Aorta (tissue), 5 donors: ENCODE measurements at regions not wholly inside any gene's neighbourhood (a gene's known extent, or its start where the extent isn't known, plus 50 kb on each side); places are given as distances from the start of the nearest gene placed in this dataset.
"Not testable (repeated sequence)": the region's sequence is repeated elsewhere in the genome, so short reads cannot be mapped to it uniquely, and the experiment has no call there.

Source experiments
- ATAC-seq: fragments of 200-7000 bp; cut with Tn5 transposase; one replicate; pipeline ENCODE4 v1.9.1; 2022; ENCODE audit warnings: moderate library complexity; ENCODE audit not compliant: low FRiP score
- DNase-seq, 2 donors: peaks; one replicate each; pipeline ENCODE4 v3.0.0-alpha.2; 2020
- H3K27ac ChIP-seq, 2 donors: one replicate each; pipeline ENCODE4 v1.5.1; 2013; ENCODE audit warnings: low read length in 2 of 2, mild to moderate bottlenecking in 2 of 2, moderate library complexity in 2 of 2, control low read depth in 1 of 2, inconsistent platforms in 1 of 2, low read depth in 1 of 2
- H3K27me3 ChIP-seq, 2 donors: one replicate each; pipeline ENCODE4 v1.6.1; 2013; ENCODE audit warnings: control low read depth in 1 of 2, low read length in 1 of 2, mild to moderate bottlenecking in 1 of 2, moderate library complexity in 1 of 2; ENCODE audit not compliant: insufficient read depth in 2 of 2, control insufficient read depth in 1 of 2
- H3K36me3 ChIP-seq, 2 donors: one replicate each; pipeline ENCODE4 v1.6.1; 2013; ENCODE audit warnings: control low read depth in 1 of 2, low read length in 1 of 2, mild to moderate bottlenecking in 1 of 2; ENCODE audit not compliant: insufficient read depth in 2 of 2, control insufficient read depth in 1 of 2
- H3K4me1 ChIP-seq, 2 donors: one replicate each; pipeline ENCODE4 v1.6.1; 2013; ENCODE audit warnings: low read length in 2 of 2, control low read depth in 1 of 2, mild to moderate bottlenecking in 1 of 2, moderate library complexity in 1 of 2; ENCODE audit not compliant: insufficient read depth in 2 of 2, control insufficient read depth in 1 of 2
- H3K4me3 ChIP-seq, 2 donors: one replicate each; pipeline ENCODE4 v1.5.1; 2013; ENCODE audit warnings: low read length in 2 of 2, control low read depth in 1 of 2, mild to moderate bottlenecking in 1 of 2
- H3K9me3 ChIP-seq: one replicate; pipeline ENCODE4 v1.6.1; 2013; ENCODE audit warnings: mild to moderate bottlenecking, low read length; ENCODE audit not compliant: control insufficient read depth
- WGBS, 2 donors: extraction: QIAGEN DNeasy Blood & Tissue Kit; methylation state at CpG; one replicate each; pipeline ENCODE4 v1.1.7; 2013; 5-methylcytosine and 5-hydroxymethylcytosine counted together
- intact Hi-C, 2 donors: fragments of 100-400 bp; cut with DNase I; formaldehyde crosslinking; loops; one replicate each; pipeline versions ENCODE4 v1.14.2 to v1.15.0; 2022
- donor health status: healthy with polysubstance abuse.
- donor health status: Bipolar disorder and iron deficiency.
- donor health status: DM: no; HTN: no; CAD: no.
- donor health status: DM: no; HTN: no; CAD: no.
- donor health status: DM: yes; HTN: yes; CAD: no.

DNA sequence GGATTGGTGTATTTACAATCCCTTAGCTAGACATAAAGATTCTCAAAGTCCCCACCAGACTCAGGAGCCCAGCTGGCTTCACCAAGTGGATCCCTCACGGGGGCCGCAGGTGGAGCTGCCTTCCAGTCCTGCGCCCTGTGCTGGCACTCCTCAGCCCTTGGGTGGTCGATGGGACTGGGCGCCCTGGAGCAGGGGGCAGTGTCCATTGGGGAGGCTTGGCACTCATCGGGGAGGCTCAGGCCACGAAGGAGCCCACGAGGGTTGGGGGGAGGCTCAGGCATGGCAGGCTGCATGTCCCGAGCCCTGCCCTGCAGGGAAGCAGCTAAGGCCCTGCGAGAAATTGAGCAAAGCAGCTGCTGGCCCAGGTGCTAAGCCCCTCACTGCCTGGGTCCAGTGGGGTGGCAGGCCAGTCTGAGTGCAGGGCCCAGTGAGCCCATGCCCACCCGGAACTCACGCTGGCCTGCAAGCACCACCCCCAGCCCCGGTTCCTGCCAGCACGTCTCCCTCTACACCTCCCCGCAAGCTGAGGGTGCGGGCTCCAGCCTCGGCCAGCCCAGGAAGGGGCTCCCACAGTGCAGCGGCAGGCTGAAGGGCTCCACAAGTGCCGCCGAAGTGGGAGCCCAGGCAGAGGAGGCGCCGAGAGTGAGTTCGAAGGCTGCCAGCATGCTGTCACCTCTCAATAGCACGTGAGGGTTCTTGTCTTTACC is 198.5 kb downstream of the ADRA2C start:
- intact Hi-C loops, H3K27ac ChIP-seq, H3K4me3 ChIP-seq: not testable (repeated sequence)

DNA sequence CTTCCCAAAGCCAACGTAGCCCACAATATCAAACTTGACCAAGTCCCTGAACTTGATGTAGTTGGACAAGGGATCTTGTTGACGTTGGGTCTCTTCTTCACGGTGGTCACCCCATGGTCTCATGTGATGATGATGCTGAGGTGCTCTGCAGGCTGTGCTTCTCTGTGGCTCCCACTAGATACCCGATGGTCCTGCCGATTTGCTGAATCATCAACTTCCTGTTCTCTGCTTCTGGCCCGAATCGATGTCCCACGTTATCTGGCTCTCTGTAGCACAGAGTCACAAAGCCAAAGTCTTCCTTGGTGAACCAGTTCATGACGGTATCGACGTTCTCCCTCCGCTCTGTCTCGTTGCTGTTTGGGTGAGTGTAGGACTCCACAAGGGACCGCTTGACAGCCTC is 201.0 kb downstream of the ADRA2C start:
- H3K36me3 ChIP-seq, H3K4me1 ChIP-seq, ATAC-seq, H3K27me3 ChIP-seq, H3K27ac ChIP-seq, H3K4me3 ChIP-seq, H3K9me3 ChIP-seq, DNase-seq, intact Hi-C loops: not testable (repeated sequence)
- WGBS, 2 donors = 84 to 87% methylated on average over 14 of the region's 14 CpGs

More for the DNA sequence above, 198.5 kb downstream of the ADRA2C start:
- WGBS, 2 donors = 89% methylated on average over 24 of the region's 24 CpGs
- not testable (repeated sequence) for ATAC-seq, H3K4me1 ChIP-seq, H3K9me3 ChIP-seq, DNase-seq, H3K27me3 ChIP-seq, H3K36me3 ChIP-seq

DNA sequence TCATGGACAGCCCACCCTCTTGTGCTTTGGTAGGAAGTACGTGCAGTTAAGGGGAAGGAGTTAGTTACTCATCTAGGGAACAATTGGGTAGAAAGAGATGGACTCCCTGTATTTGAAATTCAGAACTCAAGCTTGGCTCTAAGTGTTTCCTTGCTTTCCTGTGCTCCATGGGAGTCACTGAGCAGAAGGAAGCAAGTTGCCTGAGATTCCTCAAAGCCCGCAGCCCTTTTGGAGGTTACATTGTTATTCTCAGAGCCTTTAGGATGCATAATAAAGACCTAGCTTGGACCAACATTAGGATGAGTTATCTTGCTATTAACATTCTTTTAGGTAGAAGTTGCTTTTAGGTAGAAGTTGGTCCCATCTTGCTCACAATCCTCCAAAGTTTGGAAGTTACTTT is 206.4 kb downstream of the ADRA2C start:
- WGBS, 2 donors = 28 to 30% methylated on average over 2 of the region's 2 CpGs
- intact Hi-C loops, H3K27me3 ChIP-seq: not testable (repeated sequence)

DNA sequence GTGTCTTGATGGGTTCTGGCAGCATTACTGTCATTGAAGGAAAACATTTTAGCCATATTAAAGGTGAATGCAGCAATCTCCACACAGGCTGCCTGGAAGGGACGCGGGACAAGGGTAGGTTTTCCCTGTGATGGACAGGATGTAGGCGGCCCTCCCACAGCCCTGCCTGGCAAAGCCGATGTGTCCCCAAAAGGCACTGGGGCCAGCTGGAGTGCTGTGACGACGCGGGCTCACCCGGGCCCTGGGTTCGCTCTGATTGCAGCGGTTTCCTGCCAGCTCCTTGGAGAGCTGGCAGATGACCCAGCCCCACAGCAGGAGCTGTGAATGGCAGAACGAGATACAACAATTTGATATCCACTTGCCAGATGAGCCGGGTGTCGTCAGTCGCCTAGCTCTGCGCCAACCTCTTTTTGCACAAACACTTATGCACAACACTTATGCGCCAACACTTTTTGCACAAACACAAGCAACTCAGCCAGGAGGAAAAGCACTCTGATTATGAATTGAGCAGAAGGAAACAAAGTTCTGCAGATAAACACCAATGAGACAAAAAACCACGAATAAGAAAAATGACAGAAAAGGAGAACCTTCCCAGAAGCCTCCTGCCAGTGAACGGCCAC is 207.5 kb downstream of the ADRA2C start:
- WGBS, 2 donors = 27 to 65% methylated on average over 16 to 17 of the region's 18 CpGs
- H3K27me3 ChIP-seq, DNase-seq, H3K4me3 ChIP-seq, H3K4me1 ChIP-seq, H3K36me3 ChIP-seq, ATAC-seq, H3K9me3 ChIP-seq, intact Hi-C loops, H3K27ac ChIP-seq: not testable (repeated sequence)

More for the DNA sequence above, 206.4 kb downstream of the ADRA2C start:
- not testable (repeated sequence) for H3K4me3 ChIP-seq, H3K27ac ChIP-seq, H3K9me3 ChIP-seq, ATAC-seq, H3K36me3 ChIP-seq, H3K4me1 ChIP-seq, DNase-seq

DNA sequence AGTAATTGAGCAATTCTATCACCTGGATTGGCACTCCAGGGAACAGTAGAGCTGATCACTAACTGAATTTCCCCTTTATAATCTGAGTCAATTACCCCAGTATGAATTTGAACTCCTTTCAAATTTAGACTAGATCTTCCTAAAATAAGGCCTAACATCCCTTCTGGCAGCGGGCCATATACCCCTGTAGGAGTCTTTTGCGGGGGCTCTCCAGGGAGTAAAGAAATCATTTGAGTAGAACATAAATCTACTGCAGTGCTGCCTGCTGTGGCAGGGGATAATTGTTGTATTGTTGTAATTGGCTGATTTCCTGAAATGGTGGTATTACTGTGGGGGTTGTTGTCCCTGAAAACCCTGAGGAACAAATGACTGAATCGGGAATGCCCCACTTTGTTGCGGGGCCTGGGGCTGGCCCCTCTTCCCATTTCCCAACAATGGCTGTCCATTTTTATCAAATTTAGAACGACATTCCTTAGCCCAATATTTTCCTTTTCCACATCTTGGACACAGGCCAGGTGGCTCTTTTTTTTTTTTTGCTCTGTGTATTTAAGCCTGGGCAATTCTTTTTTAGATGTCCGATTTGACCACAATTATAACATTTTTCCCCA is 217.4 kb downstream of the ADRA2C start:
- DNase-seq, H3K36me3 ChIP-seq, H3K27ac ChIP-seq, H3K27me3 ChIP-seq, ATAC-seq, H3K9me3 ChIP-seq, H3K4me1 ChIP-seq, H3K4me3 ChIP-seq: not testable (repeated sequence)
- 1 to 8% methylated on average over 6 of the region's 6 CpGs for WGBS, 2 donors
- intact Hi-C loops = loop anchor here in 1 of 2 donors (10.0 kb wide), 1 partner anchor 121 kb away; no protein-coding TSS in a partner anchor

DNA sequence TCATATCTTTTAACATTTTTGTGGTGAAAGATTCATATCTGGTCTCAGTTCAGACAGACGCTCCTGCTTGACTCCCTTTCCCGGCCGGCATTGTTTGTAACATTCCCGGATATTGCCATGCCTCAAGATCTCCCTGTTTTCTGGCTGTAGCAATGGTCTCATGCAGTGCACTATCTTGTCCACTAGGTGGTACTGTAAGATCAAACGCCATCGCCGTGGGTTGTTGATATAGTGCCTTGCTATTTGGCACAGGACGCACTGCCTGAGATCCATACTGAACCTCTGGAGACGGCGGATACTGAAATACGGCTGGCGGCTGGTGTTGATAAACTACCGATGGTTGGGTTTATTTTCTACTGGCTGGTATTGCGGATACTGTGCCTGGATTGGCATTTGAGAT is 218.6 kb downstream of the ADRA2C start:
- intact Hi-C loops = loop anchor here in 1 of 2 donors (10.0 kb wide), 1 partner anchor 120 kb away; no protein-coding TSS in a partner anchor

DNA sequence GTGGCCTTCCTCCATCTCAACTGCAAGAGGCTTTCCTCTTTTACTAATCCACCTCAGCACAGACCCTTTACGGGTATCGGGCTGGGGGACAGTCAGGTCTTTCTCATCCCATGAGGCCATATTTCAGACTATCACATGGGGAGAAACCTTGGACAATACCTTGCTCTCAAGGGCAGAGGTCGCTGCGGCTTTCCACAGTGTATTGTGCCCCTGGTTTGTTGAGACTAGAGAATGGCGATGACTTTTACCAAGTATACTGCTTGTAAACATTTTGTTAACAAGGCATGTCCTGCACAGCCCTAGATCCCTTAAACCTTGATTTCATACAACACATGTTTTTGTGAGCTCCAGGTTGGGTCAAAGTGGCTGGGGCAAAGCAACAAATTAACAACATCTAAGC is 220.2 kb downstream of the ADRA2C start:
- not testable (repeated sequence) for DNase-seq, H3K4me1 ChIP-seq, ATAC-seq, H3K4me3 ChIP-seq, H3K9me3 ChIP-seq, H3K27me3 ChIP-seq, H3K36me3 ChIP-seq, H3K27ac ChIP-seq
- 90 to 92% methylated on average over 5 of the region's 5 CpGs for WGBS, 2 donors
- intact Hi-C loops = loop anchor here in 1 of 2 donors (10.0 kb wide), 1 partner anchor 118 kb away; no protein-coding TSS in a partner anchor

More for the DNA sequence above, 218.6 kb downstream of the ADRA2C start:
- not testable (repeated sequence) for H3K27me3 ChIP-seq, H3K9me3 ChIP-seq, H3K4me1 ChIP-seq, H3K4me3 ChIP-seq, DNase-seq, H3K36me3 ChIP-seq, H3K27ac ChIP-seq, ATAC-seq
- WGBS, 2 donors = 1 to 2% methylated on average over 8 to 13 of the region's 14 CpGs

DNA sequence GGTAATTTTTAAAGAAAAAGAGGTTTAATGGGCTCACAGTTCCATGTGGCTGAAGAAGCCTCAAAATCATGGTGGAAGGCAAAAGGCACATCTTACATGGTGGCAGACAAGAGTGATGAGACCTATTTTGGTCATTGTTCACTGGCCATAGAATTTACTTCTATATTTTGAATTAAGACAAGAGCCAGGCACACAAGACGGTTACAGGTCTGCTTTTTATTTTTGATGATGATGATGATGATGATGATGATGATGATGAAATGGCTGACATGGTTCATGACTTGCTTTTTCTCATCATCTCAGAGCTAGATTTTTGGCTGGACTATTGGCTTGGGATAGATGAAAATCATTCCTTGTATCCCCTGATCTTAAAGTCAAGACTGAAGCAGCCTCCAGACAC is 229.3 kb downstream of the OTOP1 start:
- H3K27me3 ChIP-seq, intact Hi-C loops, H3K27ac ChIP-seq, H3K9me3 ChIP-seq, H3K36me3 ChIP-seq, H3K4me1 ChIP-seq, ATAC-seq, H3K4me3 ChIP-seq, DNase-seq: not testable (repeated sequence)
- 89 to 96% methylated on average over 1 of the region's 1 CpG for WGBS, 2 donors
